ENCODE measurements at regions not wholly inside any gene's neighbourhood (a gene's known extent, or its start where the extent isn't known, plus 50 kb on each side); places are given as distances from the start of the nearest gene placed in this dataset.

DNA sequence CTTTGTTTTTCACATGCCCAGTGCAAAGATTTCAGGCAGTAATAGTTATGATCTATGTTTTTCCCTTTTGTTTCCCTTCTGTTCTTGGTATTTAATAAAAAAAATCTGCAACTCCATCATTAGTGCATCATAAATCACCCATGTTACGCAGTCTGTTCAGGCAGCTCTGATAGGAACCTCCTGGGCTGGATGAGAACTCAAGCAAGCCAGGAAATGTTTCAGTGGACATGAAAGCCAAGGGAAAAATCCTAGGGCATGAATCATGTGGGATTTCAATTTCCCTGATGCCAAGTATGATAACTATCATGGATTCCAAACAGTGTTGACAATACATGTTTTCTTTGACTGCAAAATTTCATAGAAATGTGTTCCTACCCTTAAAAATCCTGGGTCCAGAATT lies 119.7 kb upstream of the TARS1 start:
- TF ChIP-seq, protein P1, sequence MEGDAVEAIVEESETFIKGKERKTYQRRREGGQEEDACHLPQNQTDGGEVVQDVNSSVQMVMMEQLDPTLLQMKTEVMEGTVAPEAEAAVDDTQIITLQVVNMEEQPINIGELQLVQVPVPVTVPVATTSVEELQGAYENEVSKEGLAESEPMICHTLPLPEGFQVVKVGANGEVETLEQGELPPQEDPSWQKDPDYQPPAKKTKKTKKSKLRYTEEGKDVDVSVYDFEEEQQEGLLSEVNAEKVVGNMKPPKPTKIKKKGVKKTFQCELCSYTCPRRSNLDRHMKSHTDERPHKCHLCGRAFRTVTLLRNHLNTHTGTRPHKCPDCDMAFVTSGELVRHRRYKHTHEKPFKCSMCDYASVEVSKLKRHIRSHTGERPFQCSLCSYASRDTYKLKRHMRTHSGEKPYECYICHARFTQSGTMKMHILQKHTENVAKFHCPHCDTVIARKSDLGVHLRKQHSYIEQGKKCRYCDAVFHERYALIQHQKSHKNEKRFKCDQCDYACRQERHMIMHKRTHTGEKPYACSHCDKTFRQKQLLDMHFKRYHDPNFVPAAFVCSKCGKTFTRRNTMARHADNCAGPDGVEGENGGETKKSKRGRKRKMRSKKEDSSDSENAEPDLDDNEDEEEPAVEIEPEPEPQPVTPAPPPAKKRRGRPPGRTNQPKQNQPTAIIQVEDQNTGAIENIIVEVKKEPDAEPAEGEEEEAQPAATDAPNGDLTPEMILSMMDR (optimal IDR thresholded peaks at IDR 0.05 in 1 of 3, IDR thresholded peaks at IDR 0.05 in 1 of 3, conservative IDR thresholded peaks at IDR 0.05 in 1 of 3; ENCODE audit: extremely low read depth in 1 of 3, insufficient read depth in 2 of 3, low read length in 3 of 3), result no peak
- TF ChIP-seq EZH2 (IDR thresholded peaks at IDR 0.05; ENCODE audit: low read length), result no peak
